ENCODE measurements at regions not wholly inside any gene's neighbourhood (a gene's known extent, or its start where the extent isn't known, plus 50 kb on each side); places are given as distances from the start of the nearest gene placed in this dataset.

DNA sequence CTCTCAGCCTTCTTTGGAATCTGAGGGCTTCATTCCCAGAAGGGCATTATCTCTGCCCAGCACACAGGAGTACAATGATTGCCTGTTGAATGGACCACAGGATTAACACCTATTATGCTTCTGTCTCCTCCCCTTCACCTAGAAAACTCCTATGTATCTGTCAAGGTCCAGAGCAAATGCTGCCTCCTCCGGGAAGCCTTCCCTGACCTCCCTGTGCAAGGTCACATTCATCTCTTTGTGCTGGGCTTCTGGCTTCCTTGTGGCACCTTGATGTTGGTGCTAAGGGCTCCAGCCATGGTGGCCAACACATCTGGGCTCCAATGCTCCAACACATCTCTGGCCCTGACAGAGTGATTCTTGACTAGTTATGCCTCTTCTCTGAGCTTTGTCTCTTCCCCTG is 49.9 kb upstream of the ATP2B2 start:
- DNase-seq (ENCODE audit: low spot score), result peak; percentile 24

DNA sequence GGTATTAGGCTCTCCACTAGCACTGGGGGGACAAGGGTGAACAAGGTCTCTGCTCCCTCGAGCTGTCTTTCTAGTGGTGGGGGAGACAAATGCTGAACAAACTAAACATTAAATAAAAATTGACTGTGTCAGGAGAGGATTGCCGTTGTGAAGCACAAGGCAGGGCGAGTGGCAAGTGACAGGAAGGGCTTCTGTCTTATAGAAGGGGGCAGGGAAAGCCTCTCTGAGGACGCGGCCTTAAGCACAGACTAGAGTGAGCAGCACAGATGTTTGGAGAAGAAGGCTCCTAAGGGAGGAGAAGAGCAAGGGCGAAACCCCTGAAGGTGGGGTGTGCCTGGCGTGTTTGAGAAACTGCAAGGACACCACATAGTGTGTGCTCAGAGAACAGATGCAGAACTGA is 50.9 kb upstream of the ATP2B2 start:
- DNase-seq (ENCODE audit: low spot score), result peak; percentile 9

GRCh38 chr3:10557250-10557649 is 51.9 kb upstream of the ATP2B2 start:
- peak; percentile 24 for DNase-seq (ENCODE audit: low spot score)

DNA sequence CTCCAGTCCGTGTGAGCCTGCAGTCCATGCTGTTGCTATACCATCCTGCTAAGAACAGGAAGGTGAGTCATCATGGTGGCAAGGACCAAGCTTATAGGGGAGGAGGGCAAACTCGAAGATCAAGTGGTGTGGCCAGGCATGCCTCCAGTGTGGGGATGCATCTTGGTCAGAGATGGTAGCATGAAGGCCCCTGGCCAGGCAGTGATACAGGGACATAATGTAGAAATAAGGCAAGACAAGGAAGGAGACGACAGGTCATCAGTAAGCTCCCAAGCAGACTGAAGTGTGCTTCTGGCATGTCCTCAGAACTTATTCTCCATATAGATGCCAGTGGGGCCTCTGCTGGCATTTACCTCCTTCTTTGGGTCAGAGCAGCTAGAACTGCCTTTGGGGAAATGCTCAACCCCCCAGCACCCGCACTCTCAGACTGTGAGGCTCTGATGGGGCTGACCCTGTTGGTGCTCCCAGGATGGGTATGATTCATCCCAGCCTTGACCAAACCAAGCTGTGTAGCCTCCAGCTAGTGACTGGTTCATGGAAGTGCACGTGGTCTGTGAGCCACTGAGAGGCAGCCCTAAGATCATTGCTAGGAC is 52.5 kb upstream of the ATP2B2 start:
- peak; percentile 6 for DNase-seq (ENCODE audit: low spot score)

DNA sequence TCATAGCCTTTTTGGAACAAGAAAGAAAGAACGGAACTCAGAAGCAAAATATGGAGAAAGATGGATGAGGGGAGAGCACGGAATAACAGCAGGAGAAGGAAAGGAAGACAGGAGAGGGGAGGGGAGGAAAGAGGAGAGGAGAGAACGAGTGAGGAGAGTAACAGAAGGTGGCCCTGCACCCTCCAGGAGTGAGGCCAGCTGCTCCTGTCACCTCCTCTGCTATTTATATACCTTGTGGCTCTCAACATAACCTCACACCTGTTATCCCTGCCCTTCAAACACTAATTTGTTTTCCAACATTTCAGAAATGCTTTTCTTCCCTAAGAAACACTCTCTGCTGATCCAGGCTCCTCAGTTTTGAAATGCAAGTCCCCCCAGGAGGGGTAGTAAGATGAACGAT is 53.4 kb upstream of the ATP2B2 start:
- no peak for DNase-seq (ENCODE audit: low spot score)

- DNase-seq (ENCODE audit: low spot score), result peak; percentile 35
Observed at GRCh38 chr3:10560060-10560861, 54.9 kb upstream of the ATP2B2 start.

GRCh38 chr3:10561162-10561945 is 56.0 kb upstream of the ATP2B2 start:
- no peak for DNase-seq (ENCODE audit: low spot score)

DNA sequence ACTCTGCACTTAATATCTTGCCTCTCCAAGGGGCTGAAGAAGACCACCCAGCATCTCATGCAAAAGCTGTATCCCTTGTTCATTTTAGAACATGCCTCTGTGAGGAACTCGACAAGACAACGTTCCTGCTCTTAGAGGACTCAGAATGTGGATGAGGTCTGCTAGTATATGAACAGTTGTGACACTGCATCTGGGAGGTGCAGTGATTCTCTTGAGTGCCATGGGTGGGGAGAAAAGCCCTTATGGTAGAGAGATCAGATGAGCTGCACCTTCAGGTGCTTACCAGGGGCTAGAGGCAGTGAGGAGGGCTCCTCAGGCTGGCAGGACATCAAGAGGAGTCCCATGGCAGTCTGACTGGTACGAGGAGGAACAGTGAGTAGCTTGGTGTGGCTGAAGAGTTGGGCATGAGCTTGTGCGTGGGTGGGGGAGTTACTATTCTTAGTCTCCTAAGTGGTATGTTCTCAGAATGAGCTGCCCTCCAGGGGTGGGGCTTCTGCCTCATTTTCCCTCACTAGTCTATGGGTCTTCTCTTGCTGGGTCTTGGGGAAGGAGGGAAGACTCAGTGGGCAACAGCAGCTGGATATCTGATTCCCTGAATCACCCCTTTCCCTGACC is 56.7 kb upstream of the ATP2B2 start:
- no peak for DNase-seq (ENCODE audit: low spot score)

GRCh38 chr3:10563396-10563795 is 58.0 kb upstream of the ATP2B2 start:
- DNase-seq (ENCODE audit: low spot score), result no peak

DNA sequence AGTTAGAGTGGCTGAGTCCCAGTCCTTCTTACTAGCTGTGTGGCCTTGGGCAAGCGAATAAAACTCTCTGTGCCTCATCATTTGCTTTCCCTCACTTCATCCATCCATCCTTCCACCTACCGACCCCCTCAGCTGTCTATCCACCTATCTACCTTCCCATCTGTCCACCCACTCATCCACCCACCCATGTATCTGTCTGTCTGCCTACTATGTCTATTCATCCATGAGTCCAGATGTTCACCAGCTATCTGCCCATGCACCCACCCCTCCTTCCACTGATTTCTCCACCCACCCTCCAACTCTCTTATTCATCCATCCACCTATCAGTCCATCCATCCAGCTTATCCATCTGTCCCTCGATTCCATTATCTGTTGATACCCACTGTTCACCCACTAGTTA is 60.4 kb upstream of the ATP2B2 start:
- DNase-seq (ENCODE audit: low spot score), result no peak

- DNase-seq (ENCODE audit: low spot score), result no peak
Observed at GRCh38 chr3:10566451-10566850, 61.1 kb upstream of the ATP2B2 start.

DNA sequence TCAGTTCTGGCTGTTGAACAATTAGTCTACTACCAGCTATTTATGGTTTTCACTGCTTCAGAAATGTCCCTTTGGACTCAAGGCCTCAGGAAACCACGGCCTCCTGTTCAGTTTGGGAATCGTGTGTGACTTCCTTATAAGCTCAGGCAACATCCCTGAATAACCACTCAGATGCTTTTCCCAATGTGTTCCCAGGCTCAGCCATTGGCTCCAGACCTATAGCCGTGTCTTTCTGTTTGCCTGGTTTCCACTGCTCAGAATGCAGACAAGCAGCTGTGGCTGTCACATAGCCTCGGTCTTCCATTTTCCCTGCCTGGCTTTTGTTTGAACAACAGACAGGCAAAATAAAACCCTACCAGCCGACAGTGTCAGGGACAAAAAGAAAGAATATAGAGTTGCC is 63.2 kb upstream of the ATP2B2 start:
- DNase-seq (ENCODE audit: low spot score), result no peak

DNA sequence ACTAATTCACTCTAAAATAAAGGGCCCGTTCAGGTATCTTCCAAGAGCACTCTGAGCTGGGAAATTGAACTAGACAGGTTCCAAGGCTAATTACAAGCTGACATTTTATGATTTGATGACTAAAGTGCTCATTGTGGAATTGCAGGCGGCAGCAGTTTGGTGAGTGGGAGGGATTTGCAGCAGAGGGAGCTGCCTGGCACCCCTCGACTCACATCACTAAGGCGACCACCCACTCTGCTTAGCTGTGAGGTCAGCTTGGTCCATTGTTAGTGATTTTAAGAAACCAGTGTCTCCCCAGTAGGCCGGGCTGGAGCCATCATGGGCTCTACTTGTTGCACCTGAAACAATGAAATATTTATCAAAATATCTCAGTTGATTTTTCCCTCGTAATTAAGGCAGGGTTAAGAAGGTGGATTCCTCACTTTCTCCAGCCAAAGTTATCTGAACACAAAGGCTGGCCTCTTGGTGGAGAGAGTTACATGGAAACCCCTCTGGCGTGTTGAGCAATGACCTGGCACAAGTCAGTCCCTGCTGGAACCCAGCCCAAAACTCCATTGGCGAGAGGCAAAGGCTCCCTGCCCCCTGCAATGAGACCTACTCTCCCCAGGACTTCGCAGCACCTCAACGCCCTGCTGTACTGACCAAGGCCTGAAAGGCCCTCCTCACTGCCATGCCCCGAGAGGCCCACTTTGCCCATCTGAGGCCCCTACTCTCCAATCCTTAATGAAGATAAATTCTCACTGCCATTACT is 65.0 kb upstream of the ATP2B2 start:
- no peak for DNase-seq (ENCODE audit: low spot score)

DNA sequence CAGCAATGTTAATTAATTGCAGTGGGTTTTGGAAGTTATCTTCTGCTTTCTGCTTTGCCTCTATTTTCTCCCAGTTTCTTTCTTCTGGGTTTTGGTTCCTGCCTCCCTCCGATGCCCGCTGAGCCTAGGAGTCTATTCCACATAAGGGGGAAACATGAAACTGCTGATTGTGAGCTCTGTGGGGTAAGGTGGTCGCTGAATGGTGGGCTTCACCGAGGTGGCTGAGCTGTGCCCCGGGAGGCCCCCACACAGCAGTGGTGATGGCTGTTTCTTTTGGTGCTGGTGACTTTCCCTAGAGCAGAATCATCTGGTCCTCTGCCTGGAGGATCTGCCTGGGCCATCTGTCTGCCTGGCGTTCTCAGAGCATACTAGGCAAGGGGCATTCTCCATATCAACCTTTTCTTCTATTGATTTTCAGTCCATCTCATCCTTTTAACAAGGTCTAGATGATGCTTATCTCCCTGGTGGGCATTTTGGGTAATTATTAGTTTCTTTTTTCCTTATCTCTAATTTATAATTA is 68.8 kb upstream of the ATP2B2 start:
- no peak for DNase-seq (ENCODE audit: low spot score)

- no peak for DNase-seq (ENCODE audit: low spot score)
Observed at GRCh38 chr3:10575601-10576160, 70.3 kb upstream of the ATP2B2 start.

GRCh38 chr3:10577486-10577885 is 72.1 kb upstream of the ATP2B2 start:
- no peak for DNase-seq (ENCODE audit: low spot score)

GRCh38 chr3:10580426-10580825 is 75.0 kb upstream of the ATP2B2 start:
- no peak for DNase-seq (ENCODE audit: low spot score)

- no peak for DNase-seq (ENCODE audit: low spot score)
Observed at GRCh38 chr3:10581251-10581650, 75.9 kb upstream of the ATP2B2 start.

- no peak for DNase-seq (ENCODE audit: low spot score)
Observed at GRCh38 chr3:10581716-10582115, 76.3 kb upstream of the ATP2B2 start.

DNA sequence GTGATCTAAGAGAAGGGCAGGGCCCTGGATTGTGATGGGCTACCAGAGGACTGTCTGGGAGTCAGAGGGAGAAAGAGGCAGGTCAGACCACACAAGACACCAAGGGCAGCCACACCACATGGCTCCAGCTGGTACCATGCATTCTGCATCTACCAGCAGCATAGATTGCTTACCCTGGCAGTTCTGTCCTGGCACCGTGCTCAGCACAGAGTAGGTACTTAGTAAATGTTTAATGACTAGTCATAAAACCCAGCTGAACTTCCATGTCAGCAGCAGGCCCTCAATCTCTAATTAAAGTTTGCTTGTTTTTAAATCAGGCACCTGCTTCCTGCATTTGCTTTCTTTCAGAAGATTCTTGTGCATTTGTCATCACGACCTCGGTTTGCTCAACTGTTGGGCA is 77.3 kb upstream of the ATP2B2 start:
- no peak for DNase-seq (ENCODE audit: low spot score)
